ENCODE measurements at regions not wholly inside any gene's neighbourhood (a gene's known extent, or its start where the extent isn't known, plus 50 kb on each side); places are given as distances from the start of the nearest gene placed in this dataset.
"Not testable (repeated sequence)": the region's sequence is repeated elsewhere in the genome, so short reads cannot be mapped to it uniquely, and the experiment has no call there.

DNA sequence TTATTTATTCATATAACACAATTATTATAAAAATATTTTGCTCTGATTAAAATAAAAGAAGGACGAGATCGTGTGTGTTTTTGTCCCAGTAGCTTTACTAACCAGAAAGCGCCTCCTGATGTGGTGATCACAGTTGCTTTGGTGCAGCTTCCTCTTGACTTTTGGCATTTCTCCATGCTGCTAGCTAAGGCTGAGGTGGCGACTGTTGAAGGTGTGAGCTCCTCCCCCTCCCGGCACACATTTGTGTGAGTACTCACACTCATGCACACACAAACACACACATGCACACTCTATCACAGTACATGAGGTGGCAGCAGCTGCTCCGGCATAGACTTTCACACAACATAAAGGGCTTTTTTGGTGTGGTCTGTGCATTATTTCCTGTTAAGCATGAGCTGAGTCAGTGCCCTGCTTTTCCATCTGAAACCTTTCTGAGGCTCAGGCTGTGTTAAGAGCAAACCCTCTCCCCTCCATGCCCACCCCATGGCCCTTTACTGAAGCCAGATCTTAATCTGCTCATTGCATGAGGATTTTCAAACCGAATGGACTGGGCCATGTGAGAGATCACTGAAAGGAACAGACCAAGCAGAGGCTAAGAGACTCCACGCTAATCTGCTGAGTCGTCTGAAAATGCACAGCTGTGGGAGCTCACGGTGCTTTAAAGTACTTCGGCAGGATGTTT is 53.3 kb downstream of the FOXD4L1 start:
- ATAC-seq (peak; percentile 98), DNase-seq (peak; percentile 36 to 61)
- not testable (repeated sequence) for H3K27me3 Mint-ChIP-seq, H3K4me1 Mint-ChIP-seq, H3K9me3 Mint-ChIP-seq, H3K27ac Mint-ChIP-seq
- peak overlapping the region; percentile 73 to 78 for H3K4me3 Mint-ChIP-seq

DNA sequence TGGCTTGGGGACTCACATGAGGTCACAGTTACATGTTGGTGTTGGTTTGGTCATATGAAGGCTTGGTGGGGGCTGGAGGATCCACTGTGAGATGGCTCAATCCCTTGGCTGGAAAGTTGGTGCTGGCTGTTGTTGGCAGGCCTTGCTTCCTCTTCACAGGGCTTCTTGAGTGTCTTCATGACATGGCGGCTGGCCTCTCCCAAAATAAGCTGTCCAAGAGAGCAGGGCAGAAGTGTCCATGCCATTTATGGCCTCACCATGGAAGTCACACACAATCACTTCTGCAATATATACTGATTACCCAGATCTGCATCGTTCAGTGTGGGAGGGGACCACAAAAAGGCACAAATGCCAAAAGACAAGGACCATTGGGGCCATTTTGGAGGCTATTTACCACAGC is 61.4 kb downstream of the FOXD4L1 start:
- not testable (repeated sequence) for ATAC-seq, H3K9me3 Mint-ChIP-seq, H3K27ac Mint-ChIP-seq, DNase-seq, H3K4me1 Mint-ChIP-seq, H3K27me3 Mint-ChIP-seq, H3K4me3 Mint-ChIP-seq

DNA sequence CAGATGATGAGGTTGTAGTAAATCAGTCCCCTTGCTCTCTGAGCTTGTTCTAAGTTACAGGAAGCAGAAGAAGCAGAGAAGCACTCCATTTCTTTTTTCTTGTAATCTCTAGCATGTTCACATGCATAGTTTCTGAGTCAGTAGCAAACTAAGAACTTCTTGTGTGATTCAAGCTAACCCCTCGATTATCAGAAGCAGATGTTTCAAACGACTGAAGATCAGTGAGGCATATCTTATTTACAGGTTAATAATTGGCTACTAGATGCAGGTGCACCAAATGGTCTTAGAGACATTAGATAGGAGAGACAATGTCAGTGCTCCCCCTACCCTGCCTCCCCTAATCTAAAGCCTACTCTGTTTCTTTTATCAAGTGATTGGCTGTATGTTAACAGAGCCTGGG is 64.2 kb downstream of the FOXD4L1 start:
- H3K27me3 Mint-ChIP-seq, DNase-seq, H3K27ac Mint-ChIP-seq, H3K4me3 Mint-ChIP-seq, H3K4me1 Mint-ChIP-seq, H3K9me3 Mint-ChIP-seq, ATAC-seq: not testable (repeated sequence)

DNA sequence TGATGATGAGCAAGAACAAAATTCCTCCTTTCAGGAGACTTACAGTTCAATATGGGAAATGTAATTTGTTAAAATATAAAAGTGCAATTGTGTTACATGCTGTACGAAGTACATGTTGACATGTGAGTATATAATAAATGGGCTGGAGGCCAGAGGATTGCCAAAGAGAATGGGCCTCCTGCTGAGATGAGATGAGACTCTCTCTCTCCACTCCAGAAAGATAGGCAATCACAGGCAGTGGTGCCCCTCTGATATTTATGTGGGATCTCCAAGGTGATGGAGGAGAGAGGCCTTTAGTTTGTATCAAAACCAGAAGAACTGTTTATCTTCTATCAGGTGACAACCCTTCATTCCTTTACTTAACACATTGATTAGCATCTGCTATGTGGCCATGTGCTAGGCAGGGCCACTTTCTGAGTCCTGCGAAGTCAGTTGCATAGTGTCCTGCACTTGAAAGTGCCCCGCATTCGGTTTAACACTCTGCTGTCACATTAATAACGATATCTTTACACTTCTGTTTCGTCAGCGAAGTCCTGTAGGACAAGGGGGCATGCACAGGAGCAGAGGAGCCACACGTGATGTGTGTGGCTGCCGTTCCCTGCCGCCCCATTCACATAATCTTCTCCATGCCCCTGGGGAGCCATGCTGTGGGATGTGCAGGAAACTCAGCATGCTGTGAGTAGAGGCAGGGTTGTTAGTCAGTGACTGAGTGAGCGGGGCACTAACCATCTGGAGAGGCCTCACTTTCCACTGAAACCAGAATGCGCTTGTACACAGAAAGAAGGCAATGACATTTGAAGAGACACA is 60.2 kb upstream of the RABL2A start:
- H3K4me1 Mint-ChIP-seq, result peaks cover 11% of the 10 kb centered on the region
- not testable (repeated sequence) for DNase-seq, ATAC-seq, H3K4me3 Mint-ChIP-seq, H3K27ac Mint-ChIP-seq, H3K27me3 Mint-ChIP-seq, H3K9me3 Mint-ChIP-seq

DNA sequence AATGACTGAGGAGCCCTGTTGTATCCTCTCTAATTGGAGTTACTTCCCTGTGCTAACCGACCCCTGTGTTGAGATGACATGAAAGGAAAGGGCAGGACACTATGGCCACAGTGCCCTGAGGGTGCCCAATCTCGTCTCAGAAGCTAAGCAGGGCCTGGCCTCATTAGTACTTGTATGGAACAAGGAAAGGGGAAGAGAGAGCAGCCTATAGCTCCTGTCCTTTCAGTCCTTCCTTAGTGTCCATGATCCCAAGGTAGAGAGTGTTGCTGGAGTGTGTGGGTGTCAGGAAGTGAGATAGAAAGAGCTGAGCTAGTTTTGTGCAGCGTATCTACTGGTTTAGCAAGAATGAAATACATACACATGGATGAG is 59.6 kb upstream of the RABL2A start:
- not testable (repeated sequence) for H3K9me3 Mint-ChIP-seq, ATAC-seq, H3K27ac Mint-ChIP-seq, DNase-seq, H3K4me3 Mint-ChIP-seq, H3K27me3 Mint-ChIP-seq
- H3K4me1 Mint-ChIP-seq, result peaks cover 11% of the 10 kb centered on the region

DNA sequence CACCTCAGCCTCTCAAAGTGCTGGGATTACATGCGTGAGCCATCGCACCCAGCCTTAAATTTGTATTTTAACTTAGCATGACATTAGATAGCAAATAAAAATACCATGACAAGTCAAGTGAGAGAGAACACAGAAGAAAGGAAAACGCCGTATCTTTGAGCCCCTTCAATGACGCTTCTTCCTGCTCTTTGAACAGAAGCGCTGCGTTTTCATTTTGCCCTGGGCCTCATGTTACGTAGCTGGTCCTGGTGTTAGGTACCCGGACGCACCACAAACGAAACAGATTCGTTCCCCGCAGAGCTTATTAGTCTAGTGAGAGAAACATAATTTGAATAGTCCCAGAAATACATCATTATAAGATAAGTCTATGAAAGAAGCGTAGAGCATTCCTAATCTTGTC is 58.8 kb upstream of the RABL2A start:
- H3K4me1 Mint-ChIP-seq, result peaks cover 11% of the 10 kb centered on the region
- ATAC-seq, H3K9me3 Mint-ChIP-seq, H3K27me3 Mint-ChIP-seq, H3K27ac Mint-ChIP-seq, DNase-seq, H3K4me3 Mint-ChIP-seq: not testable (repeated sequence)

DNA sequence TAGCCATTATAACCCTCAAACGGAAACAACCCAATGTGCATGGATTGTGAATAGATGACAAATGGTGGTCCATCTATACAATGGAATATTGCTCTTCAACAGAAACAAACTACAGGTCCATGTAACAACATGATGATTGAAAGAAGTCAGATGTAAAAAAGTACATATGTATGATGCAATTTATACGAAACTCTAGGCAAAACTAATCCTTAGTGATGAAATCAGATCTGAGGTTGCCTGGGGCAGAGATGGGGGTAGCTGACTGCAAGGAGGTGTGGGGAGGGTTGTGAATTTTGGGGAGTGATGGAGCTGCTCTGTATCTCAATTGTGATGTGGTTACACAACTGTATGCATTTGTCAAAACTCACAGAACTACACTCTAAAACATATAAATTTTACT is 57.0 kb upstream of the RABL2A start:
- not testable (repeated sequence) for H3K27me3 Mint-ChIP-seq, H3K4me3 Mint-ChIP-seq, H3K9me3 Mint-ChIP-seq
- peaks cover 11% of the 10 kb centered on the region for H3K4me1 Mint-ChIP-seq
- peak in 1 of 2 donors; percentile 21 for DNase-seq
- peak overlapping the region; percentile 96 for H3K27ac Mint-ChIP-seq
- peak; percentile 86 for ATAC-seq

DNA sequence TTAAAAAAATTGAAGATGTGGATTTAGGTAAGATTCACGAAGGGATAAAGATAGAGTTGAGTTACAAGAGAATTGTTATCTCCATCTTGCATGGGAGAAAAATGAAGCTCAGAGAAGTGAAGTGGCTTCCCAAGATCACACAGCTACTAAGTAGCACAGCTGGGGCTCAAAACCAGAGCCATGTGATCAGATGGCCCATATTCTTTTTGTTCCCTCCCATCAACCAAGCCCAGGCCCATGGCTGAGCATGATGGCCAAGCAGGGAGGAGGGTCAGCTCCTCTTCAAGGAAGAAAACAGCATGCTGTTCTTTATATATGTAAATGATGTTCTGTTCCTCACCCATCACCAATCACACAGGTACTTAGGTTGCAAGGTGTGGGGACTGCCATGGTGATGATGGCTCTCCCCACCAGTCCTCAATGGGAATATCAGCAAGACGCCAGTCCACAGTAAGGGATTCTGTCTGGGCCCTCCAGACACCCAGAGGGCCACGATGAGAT is 56.5 kb upstream of the RABL2A start:
- ATAC-seq, H3K4me3 Mint-ChIP-seq: not testable (repeated sequence)

DNA sequence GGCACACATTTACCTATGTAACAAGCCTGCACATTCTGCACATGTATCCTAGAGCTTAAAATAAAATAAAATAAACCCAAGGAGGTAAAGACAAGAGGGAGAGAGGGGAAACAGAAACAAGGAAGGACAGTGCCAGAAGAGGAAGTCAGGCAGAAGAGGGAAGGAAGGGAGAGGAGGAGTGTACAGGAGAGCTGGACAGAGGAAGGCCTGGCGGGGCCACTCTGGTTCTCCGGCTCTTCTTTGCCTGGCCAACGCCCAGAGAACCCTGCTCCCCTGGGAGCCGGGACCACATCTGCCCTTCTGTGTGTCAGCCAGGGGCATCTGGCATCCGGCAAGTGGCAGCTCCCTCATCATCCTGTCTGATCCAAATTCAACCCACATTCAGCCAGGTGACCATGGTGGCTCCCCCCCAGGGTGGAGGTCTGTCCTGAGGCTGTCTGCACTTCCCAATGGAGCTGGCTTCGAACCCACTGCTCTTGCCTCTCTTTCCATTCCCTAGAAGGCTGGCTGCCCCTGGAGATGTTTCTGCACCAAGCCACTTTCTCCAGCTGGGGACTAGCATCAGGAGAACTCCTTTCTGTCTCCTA is 55.5 kb upstream of the RABL2A start:
- Mint-ChIP-seq H3K4me1 (peaks cover 15% of the 10 kb centered on the region), H3K27ac (peak overlapping the region in 1 of 2 donors; percentile 74)
- not testable (repeated sequence) for H3K27me3 Mint-ChIP-seq, H3K9me3 Mint-ChIP-seq, H3K4me3 Mint-ChIP-seq, DNase-seq, ATAC-seq

More for the DNA sequence above, 56.5 kb upstream of the RABL2A start:
- H3K27me3 Mint-ChIP-seq, H3K9me3 Mint-ChIP-seq, DNase-seq: not testable (repeated sequence)
- H3K27ac Mint-ChIP-seq, result peak overlapping the region in 1 of 2 donors; percentile 96
- H3K4me1 Mint-ChIP-seq, result peaks cover 11% of the 10 kb centered on the region

DNA sequence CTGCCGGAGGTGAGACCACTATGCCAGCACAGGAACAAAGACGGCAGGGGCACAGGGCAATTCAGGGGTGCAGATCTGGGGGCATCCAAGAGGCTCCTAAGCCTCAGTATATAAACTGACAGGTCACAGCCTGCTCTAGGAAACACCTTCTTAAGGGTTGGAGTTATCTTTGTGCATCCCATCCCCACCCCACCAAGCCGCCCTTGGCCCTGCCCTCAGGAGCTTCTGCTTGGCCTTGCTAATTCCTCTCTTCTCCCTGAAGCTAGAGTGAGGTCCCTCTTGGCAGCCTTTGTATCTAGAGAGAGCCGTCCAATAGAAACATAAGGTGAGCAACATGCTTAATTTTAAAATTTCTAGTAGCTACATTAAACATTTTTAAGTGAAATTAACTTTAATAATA is 51.3 kb upstream of the RABL2A start:
- H3K27me3 Mint-ChIP-seq, DNase-seq, H3K9me3 Mint-ChIP-seq, H3K4me1 Mint-ChIP-seq, ATAC-seq, H3K4me3 Mint-ChIP-seq, H3K27ac Mint-ChIP-seq: not testable (repeated sequence)

DNA sequence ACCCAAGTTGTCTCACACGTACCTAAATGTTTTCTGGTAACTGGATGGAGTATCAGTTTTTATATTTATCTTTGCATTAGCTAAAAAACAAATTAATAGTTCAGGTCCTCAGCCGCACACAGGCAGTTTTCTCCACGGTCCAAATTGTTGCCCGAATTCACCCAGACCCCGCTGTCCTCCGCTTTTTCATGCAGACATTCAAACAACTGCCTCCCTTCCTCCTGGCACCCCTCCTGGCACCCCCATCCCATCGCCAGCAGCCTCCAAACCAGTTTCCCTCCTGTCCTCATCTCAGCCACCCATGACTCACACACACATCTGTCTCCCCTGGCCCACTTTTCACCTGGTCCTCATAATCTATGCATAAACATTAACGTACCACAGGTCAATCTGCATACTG is 50.7 kb upstream of the RABL2A start:
- not testable (repeated sequence) for DNase-seq, H3K9me3 Mint-ChIP-seq, ATAC-seq, H3K4me1 Mint-ChIP-seq, H3K27me3 Mint-ChIP-seq, H3K4me3 Mint-ChIP-seq, H3K27ac Mint-ChIP-seq
